Thyroid gland (tissue), 4 donors: ENCODE measurements at regions not wholly inside any gene's neighbourhood (a gene's known extent, or its start where the extent isn't known, plus 50 kb on each side); places are given as distances from the start of the nearest gene placed in this dataset.

Experiments used
- DNase-seq, 2 donors: peaks; one replicate each; pipeline ENCODE4 v3.0.0-alpha.2; 2019
- H3K27ac ChIP-seq, 3 donors: fragments of 200-600 bp; sonication (generic); 1 replicate in 2 of 3; 2 replicates in 1 of 3; pipeline ENCODE4 v1.5.1; 2016 to 2019; ENCODE audit warnings: mild to moderate bottlenecking in 1 of 3, moderate library complexity in 1 of 3
- H3K27me3 ChIP-seq: fragments of 200-600 bp; sonication (generic); one replicate; pipeline ENCODE4 v1.5.1; 2019
- H3K36me3 ChIP-seq, 2 donors: fragments of 200-600 bp; sonication (generic); one replicate each; pipeline ENCODE4 v1.5.1; 2016 to 2019
- H3K4me1 ChIP-seq, 2 donors: fragments of 200-600 bp; sonication (generic); one replicate each; pipeline ENCODE4 v1.5.1; 2017 to 2019
- H3K4me3 ChIP-seq, 3 donors: fragments of 200-600 bp; sonication (generic); replicated peaks in 1 of 3; 1 replicate in 2 of 3; 2 replicates in 1 of 3; pipeline ENCODE4 v1.5.1; 2016; ENCODE audit warnings: mild to moderate bottlenecking in 1 of 3
- H3K9me3 ChIP-seq: fragments of 200-600 bp; sonication (generic); one replicate; pipeline ENCODE4 v1.5.1; 2017
- POLR2A ChIP-seq, 2 donors: fragments of 450-650 bp; IDR thresholded peaks; one replicate each; pipeline ENCODE4 v1.6.1; 2017; ENCODE audit warnings: antibody characterized with exemption in 2 of 2, mild to moderate bottlenecking in 2 of 2, moderate library complexity in 1 of 2
- WGBS, 2 donors: methylation state at CpG; one replicate each; pipeline ENCODE4 v1.1.5; 2017; 5-methylcytosine and 5-hydroxymethylcytosine counted together
- intact Hi-C: fragments of 100-400 bp; cut with DNase I; formaldehyde crosslinking; loops from one replicate; pipeline ENCODE4 v1.15.1; 2023
- TF ChIP-seq, protein P1 (sequence below), 6 experiments: fragments of 200-600 bp in 3 of 6; fragments of 450-650 bp in 3 of 6; sonication (generic) in 3 of 6; IDR thresholded peaks; one replicate each; pipeline ENCODE4 v1.5.1; 2016 to 2019; ENCODE audit warnings: antibody characterized with exemption in 6 of 6, mild to moderate bottlenecking in 2 of 6, inconsistent platforms in 1 of 6, moderate library complexity in 1 of 6

DNA sequence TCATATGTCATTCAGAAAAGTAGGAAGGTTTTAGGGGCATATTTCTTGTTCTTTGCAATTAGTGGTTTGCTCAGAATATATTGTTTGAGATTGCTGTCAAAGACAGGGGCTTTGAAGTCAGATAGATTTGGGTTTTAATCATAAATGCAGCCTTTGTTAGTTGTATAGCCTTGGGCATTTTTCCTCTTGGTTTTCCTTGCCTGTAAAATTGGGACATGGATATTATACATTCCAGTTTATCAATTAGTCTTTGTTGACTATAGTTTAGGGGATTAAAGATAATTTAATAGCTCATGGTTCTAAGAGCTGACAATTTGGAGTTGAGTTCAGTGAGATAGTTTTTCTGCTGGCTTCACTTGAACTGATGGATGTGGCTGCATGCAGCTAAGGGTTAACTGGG lies 88.9 kb downstream of the DMAC1 start:
- DNase-seq = no peak
- Histone ChIP-seq H3K27ac (no peak overlapping the region), H3K36me3 (no peaks in the 10 kb centered on the region), H3K4me3 (no peak overlapping the region), H3K4me1 (no peaks in the 10 kb centered on the region), H3K27me3 (no peaks in the 10 kb centered on the region), H3K9me3 (no peaks in the 10 kb centered on the region)
- TF ChIP-seq, protein P1, sequence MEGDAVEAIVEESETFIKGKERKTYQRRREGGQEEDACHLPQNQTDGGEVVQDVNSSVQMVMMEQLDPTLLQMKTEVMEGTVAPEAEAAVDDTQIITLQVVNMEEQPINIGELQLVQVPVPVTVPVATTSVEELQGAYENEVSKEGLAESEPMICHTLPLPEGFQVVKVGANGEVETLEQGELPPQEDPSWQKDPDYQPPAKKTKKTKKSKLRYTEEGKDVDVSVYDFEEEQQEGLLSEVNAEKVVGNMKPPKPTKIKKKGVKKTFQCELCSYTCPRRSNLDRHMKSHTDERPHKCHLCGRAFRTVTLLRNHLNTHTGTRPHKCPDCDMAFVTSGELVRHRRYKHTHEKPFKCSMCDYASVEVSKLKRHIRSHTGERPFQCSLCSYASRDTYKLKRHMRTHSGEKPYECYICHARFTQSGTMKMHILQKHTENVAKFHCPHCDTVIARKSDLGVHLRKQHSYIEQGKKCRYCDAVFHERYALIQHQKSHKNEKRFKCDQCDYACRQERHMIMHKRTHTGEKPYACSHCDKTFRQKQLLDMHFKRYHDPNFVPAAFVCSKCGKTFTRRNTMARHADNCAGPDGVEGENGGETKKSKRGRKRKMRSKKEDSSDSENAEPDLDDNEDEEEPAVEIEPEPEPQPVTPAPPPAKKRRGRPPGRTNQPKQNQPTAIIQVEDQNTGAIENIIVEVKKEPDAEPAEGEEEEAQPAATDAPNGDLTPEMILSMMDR (IDR thresholded peaks at IDR 0.05) = no peak
- TF ChIP-seq POLR2A (IDR thresholded peaks at IDR 0.05) = no peak
- intact Hi-C loops = no loop called here

DNA sequence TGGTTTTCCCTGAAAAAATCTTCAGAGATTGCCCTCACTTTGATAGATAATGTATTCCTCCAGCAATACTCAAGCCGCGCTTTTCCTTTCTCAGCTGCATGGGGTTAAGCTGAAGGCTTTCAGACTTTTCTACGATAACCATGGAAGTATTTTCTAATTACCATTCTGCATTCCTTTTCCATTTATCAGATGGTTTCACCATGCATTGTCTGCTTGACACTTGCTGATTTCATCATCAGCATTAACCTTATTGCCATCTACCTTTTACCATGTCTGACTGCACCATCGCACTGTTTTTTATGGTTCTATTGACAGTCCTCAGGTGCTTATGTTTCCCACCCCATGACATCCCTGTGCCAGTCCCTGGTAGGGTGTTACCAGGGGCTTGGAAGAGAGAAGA lies 91.6 kb downstream of the DMAC1 start:
- intact Hi-C loops = no loop called here
- H3K27me3 ChIP-seq = no peaks in the 10 kb centered on the region
- no peak overlapping the region for H3K4me3 ChIP-seq
- no peak for DNase-seq
- no peak overlapping the region for H3K27ac ChIP-seq
- no peaks in the 10 kb centered on the region for H3K36me3 ChIP-seq
- TF ChIP-seq, protein P1 (IDR thresholded peaks at IDR 0.05) = no peak
- no peak for TF ChIP-seq POLR2A (IDR thresholded peaks at IDR 0.05)
- H3K9me3 ChIP-seq = no peaks in the 10 kb centered on the region
- WGBS, 2 donors = 90 to 94% methylated on average over 4 of the region's 4 CpGs
- H3K4me1 ChIP-seq = no peaks in the 10 kb centered on the region

DNA sequence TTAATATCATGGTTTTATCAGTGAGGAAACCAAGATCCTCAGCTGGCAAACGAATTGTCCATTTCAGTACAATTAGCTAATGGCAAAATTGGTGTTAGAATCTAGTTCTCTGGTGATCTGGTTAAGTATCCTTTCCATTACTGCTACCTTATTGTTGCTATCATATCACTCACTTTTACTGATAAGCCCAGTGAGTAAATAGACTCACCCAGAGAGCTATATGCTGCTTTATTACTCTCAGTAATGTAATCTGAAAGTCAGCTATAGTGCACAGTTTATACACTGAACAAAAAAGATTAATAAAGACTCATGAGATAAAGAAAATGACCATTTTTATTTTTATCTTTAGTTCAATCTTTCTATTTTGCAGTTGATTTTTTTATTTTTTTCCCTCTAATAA lies 95.0 kb downstream of the DMAC1 start:
- no peak for DNase-seq
- WGBS, 2 donors = 63 to 84% methylated on average over 1 of the region's 1 CpG
- no peaks in the 10 kb centered on the region for H3K36me3 ChIP-seq
- no peaks in the 10 kb centered on the region for H3K4me1 ChIP-seq
- no peak overlapping the region for H3K27ac ChIP-seq
- no peaks in the 10 kb centered on the region for H3K9me3 ChIP-seq
- no peak overlapping the region for H3K4me3 ChIP-seq
- TF ChIP-seq POLR2A (IDR thresholded peaks at IDR 0.05) = no peak
- TF ChIP-seq, protein P1 (IDR thresholded peaks at IDR 0.05) = no peak
- H3K27me3 ChIP-seq = no peaks in the 10 kb centered on the region
- intact Hi-C loops = no loop called here

DNA sequence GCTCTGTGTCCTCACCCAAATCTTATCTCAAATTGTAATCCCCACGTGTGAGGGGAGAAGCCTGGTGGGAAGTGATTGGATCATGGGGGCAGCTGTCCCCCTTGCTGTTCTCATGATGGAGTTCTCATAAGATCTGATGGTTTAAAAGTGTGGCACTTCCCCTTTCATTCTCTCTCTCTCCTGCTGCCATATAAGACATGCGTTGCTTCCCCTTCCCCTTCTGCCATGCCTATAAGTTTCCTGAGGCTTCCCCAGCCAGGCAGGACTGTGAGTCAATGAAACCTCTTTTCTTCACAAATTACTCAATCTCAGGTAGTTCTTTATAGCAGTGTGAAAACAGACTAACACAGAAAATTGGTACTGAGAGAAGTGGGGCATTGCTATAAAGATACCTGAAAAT lies 107.7 kb downstream of the DMAC1 start:
- 61 to 67% methylated on average over 2 of the region's 2 CpGs for WGBS, 2 donors
- Histone ChIP-seq H3K27ac (no peak overlapping the region), H3K4me3 (no peak overlapping the region), H3K9me3 (no peaks in the 10 kb centered on the region), H3K4me1 (no peaks in the 10 kb centered on the region), H3K36me3 (no peaks in the 10 kb centered on the region), H3K27me3 (no peaks in the 10 kb centered on the region)
- intact Hi-C loops = no loop called here
- no peak for DNase-seq
- TF ChIP-seq, protein P1 (IDR thresholded peaks at IDR 0.05) = no peak
- TF ChIP-seq POLR2A (IDR thresholded peaks at IDR 0.05) = no peak

DNA sequence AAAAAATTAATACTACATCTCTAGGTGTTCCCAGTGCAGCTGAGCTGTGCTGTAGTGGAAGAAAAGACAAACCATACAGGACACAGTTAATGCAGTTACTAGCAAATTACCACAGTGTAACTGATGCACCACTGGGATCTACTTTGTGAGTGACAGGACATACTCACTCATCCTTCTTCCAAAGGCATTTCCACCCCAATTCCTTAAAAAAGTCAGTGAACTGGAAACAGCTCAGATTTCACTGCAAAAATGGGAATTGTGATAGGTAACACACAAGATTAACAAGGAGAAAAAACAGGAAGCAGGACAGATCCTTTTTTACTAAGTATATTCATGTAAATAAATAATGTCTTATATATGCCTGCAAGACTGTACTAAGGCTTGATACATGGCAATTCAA lies 109.6 kb downstream of the DMAC1 start:
- H3K4me1 ChIP-seq = no peaks in the 10 kb centered on the region
- no peak overlapping the region for H3K27ac ChIP-seq
- no peak overlapping the region for H3K4me3 ChIP-seq
- no peak for DNase-seq
- H3K9me3 ChIP-seq = no peaks in the 10 kb centered on the region
- intact Hi-C loops = no loop called here
- TF ChIP-seq POLR2A (IDR thresholded peaks at IDR 0.05) = no peak
- TF ChIP-seq, protein P1 (IDR thresholded peaks at IDR 0.05) = no peak
- no peaks in the 10 kb centered on the region for H3K27me3 ChIP-seq
- no peaks in the 10 kb centered on the region for H3K36me3 ChIP-seq
